SK-N-SH (cell line): ENCODE measurements at regions not wholly inside any gene's neighbourhood (a gene's known extent, or its start where the extent isn't known, plus 50 kb on each side); places are given as distances from the start of the nearest gene placed in this dataset.

Source experiments
- EP300 ChIP-seq, 2 experiments: IDR thresholded peaks; 2 replicates each; pipeline versions ENCODE4 v1.4.0 to v1.6.1; 2012; ENCODE audit warnings: borderline replicate concordance in 1 of 2, low read depth in 1 of 2, low read length in 1 of 2
- FOXJ3 ChIP-seq: sonication (generic); formaldehyde crosslinking; IDR thresholded peaks from 2 replicates; pipeline ENCODE4 v1.5.1; 2020; ENCODE audit warnings: mild to moderate bottlenecking, missing genetic modification reagents
- GABPA ChIP-seq: IDR thresholded peaks from 2 replicates; pipeline ENCODE4 v1.4.0; 2012; ENCODE audit warnings: low read depth, mild to moderate bottlenecking
- MAX ChIP-seq: IDR thresholded peaks from 2 replicates; pipeline ENCODE4 v1.4.0; 2012; ENCODE audit warnings: low read depth
- NFIC ChIP-seq: IDR thresholded peaks from 2 replicates; pipeline ENCODE4 v1.4.0; 2012; ENCODE audit warnings: borderline replicate concordance
- POLR2AphosphoS5 ChIP-seq: IDR thresholded peaks from 2 replicates; pipeline ENCODE4 v1.6.1; 2012; ENCODE audit warnings: low read depth, low read length
- RFX5 ChIP-seq: IDR thresholded peaks from 2 replicates; pipeline ENCODE4 v1.6.1; 2012; ENCODE audit warnings: mild to moderate bottlenecking, improper control_type of control experiment, low read length
- SIN3A ChIP-seq: IDR thresholded peaks from 2 replicates; pipeline ENCODE4 v1.6.1; 2012; ENCODE audit warnings: low read depth, mild to moderate bottlenecking, low read length, moderate library complexity, borderline replicate concordance
- TAF1 ChIP-seq: IDR thresholded peaks from 2 replicates; pipeline ENCODE4 v1.6.1; 2012; ENCODE audit warnings: low read depth, mild to moderate bottlenecking, low read length, moderate library complexity, borderline replicate concordance
- TEAD4 ChIP-seq: IDR thresholded peaks from 2 replicates; pipeline ENCODE4 v1.4.0; 2012; ENCODE audit warnings: mild to moderate bottlenecking, borderline replicate concordance; ENCODE audit not compliant: insufficient read depth
- YY1 ChIP-seq: IDR thresholded peaks from 2 replicates; pipeline ENCODE4 v1.4.0; 2012; ENCODE audit warnings: low read depth, mild to moderate bottlenecking
- TF ChIP-seq, protein P1 (sequence below): fragments of 200-600 bp; sonication (generic); IDR thresholded peaks from 2 replicates; pipeline ENCODE4 v1.6.1; 2017; ENCODE audit warnings: antibody characterized with exemption, mild to moderate bottlenecking, moderate library complexity
- TF ChIP-seq, protein P2 (sequence below): IDR thresholded peaks from 2 replicates; pipeline ENCODE4 v1.4.0; 2012; ENCODE audit warnings: low read depth, borderline replicate concordance
- TF ChIP-seq, protein P3 (sequence below): fragments of 150-350 bp; IDR thresholded peaks from 2 replicates; pipeline ENCODE4 v1.6.1; 2017; ENCODE audit warnings: antibody characterized with exemption, low read length, low read depth, borderline replicate concordance

DNA sequence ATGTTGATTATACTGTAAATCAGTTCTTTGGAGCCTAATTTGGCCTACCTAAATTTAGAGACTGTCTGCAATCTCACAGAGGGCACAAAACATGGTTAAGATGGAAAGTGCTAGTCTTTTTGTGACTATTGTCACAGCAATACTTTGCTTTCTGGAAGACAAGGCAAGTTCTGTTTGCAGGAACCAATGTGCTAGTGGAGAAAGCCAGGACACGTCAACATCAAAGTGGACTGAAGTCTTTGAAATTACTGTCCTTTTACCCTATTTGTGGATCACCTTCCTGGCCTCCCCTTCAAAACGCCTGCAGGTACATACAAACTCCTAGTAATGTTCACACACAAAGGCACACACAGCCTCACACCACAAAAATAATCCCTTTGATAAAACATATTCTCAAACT is 248.7 kb downstream of the MAN2A1 start:
- no peak for TF ChIP-seq YY1
- TF ChIP-seq, protein P1, sequence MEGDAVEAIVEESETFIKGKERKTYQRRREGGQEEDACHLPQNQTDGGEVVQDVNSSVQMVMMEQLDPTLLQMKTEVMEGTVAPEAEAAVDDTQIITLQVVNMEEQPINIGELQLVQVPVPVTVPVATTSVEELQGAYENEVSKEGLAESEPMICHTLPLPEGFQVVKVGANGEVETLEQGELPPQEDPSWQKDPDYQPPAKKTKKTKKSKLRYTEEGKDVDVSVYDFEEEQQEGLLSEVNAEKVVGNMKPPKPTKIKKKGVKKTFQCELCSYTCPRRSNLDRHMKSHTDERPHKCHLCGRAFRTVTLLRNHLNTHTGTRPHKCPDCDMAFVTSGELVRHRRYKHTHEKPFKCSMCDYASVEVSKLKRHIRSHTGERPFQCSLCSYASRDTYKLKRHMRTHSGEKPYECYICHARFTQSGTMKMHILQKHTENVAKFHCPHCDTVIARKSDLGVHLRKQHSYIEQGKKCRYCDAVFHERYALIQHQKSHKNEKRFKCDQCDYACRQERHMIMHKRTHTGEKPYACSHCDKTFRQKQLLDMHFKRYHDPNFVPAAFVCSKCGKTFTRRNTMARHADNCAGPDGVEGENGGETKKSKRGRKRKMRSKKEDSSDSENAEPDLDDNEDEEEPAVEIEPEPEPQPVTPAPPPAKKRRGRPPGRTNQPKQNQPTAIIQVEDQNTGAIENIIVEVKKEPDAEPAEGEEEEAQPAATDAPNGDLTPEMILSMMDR: no peak
- no peak for TF ChIP-seq GABPA
- no peak for TF ChIP-seq MAX
- no peak for TF ChIP-seq SIN3A
- TF ChIP-seq FOXJ3 (CRISPR knock-in tag): no peak
- TF ChIP-seq EP300 (IDR thresholded peaks at IDR 0.05; ENCODE audit: borderline replicate concordance in 1 of 2, low read depth in 1 of 2, low read length in 1 of 2): no peak
- TF ChIP-seq POLR2AphosphoS5: no peak
- TF ChIP-seq, protein P2, sequence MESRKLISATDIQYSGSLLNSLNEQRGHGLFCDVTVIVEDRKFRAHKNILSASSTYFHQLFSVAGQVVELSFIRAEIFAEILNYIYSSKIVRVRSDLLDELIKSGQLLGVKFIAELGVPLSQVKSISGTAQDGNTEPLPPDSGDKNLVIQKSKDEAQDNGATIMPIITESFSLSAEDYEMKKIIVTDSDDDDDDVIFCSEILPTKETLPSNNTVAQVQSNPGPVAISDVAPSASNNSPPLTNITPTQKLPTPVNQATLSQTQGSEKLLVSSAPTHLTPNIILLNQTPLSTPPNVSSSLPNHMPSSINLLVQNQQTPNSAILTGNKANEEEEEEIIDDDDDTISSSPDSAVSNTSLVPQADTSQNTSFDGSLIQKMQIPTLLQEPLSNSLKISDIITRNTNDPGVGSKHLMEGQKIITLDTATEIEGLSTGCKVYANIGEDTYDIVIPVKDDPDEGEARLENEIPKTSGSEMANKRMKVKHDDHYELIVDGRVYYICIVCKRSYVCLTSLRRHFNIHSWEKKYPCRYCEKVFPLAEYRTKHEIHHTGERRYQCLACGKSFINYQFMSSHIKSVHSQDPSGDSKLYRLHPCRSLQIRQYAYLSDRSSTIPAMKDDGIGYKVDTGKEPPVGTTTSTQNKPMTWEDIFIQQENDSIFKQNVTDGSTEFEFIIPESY: no peak
- TF ChIP-seq, protein P3, sequence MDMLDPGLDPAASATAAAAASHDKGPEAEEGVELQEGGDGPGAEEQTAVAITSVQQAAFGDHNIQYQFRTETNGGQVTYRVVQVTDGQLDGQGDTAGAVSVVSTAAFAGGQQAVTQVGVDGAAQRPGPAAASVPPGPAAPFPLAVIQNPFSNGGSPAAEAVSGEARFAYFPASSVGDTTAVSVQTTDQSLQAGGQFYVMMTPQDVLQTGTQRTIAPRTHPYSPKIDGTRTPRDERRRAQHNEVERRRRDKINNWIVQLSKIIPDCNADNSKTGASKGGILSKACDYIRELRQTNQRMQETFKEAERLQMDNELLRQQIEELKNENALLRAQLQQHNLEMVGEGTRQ: no peak
- no peak for TF ChIP-seq NFIC
- no peak for TF ChIP-seq RFX5
- TF ChIP-seq TEAD4: no peak
- TF ChIP-seq TAF1: no peak
